Gastroesophageal sphincter (tissue), 4 donors: ENCODE measurements at regions not wholly inside any gene's neighbourhood (a gene's known extent, or its start where the extent isn't known, plus 50 kb on each side); places are given as distances from the start of the nearest gene placed in this dataset.

ENCODE experiments used
- ATAC-seq: fragments of 150-250 bp; one replicate; pipeline ENCODE4 v1.9.1; 2016; ENCODE audit warnings: mild to moderate bottlenecking, moderate library complexity
- H3K27ac ChIP-seq, 4 donors: fragments of 200-600 bp; sonication (generic) in 3 of 4; 1 replicate in 3 of 4; 2 replicates in 1 of 4; pipeline ENCODE4 v1.5.1; 2016 to 2019
- H3K27me3 ChIP-seq: fragments of 200-600 bp; sonication (generic); one replicate; pipeline ENCODE4 v1.5.1; 2019
- H3K36me3 ChIP-seq, 2 donors: fragments of 200-600 bp; sonication (generic); one replicate each; pipeline ENCODE4 v1.5.1; 2019; ENCODE audit warnings: control low read depth in 1 of 2
- H3K4me1 ChIP-seq, 3 donors: fragments of 200-600 bp; sonication (generic); 1 replicate in 2 of 3; 2 replicates in 1 of 3; pipeline ENCODE4 v1.5.1; 2016 to 2019; ENCODE audit warnings: control low read depth in 2 of 3
- H3K4me3 ChIP-seq, 2 donors: fragments of 200-600 bp; sonication (generic); one replicate each; pipeline ENCODE4 v1.5.1; 2019; ENCODE audit warnings: mild to moderate bottlenecking in 1 of 2, moderate library complexity in 1 of 2
- H3K9me3 ChIP-seq, 3 donors: fragments of 200-600 bp; sonication (generic); one replicate each; pipeline ENCODE4 v1.5.1; 2017 to 2019; ENCODE audit warnings: control low read depth in 2 of 3
- EP300 ChIP-seq: sonication (generic); formaldehyde crosslinking; IDR thresholded peaks from one replicate; pipeline ENCODE4 v1.6.1; 2017; ENCODE audit warnings: antibody characterized with exemption, mild to moderate bottlenecking
- POLR2A ChIP-seq, 2 donors: fragments of 450-650 bp; IDR thresholded peaks; one replicate each; pipeline ENCODE4 v1.6.1; 2017; ENCODE audit warnings: antibody characterized with exemption in 2 of 2, mild to moderate bottlenecking in 2 of 2, moderate library complexity in 1 of 2
- POLR2AphosphoS5 ChIP-seq: sonication (generic); formaldehyde crosslinking; IDR thresholded peaks from one replicate; pipeline ENCODE4 v1.6.1; 2017; ENCODE audit warnings: antibody characterized with exemption
- WGBS, 2 donors: methylation state at CpG; one replicate each; pipeline ENCODE4 v1.1.5; 2018; ENCODE audit warnings: low coverage in 1 of 2; 5-methylcytosine and 5-hydroxymethylcytosine counted together
- TF ChIP-seq, protein P1 (sequence below), 4 experiments: fragments of 200-600 bp in 2 of 4; fragments of 450-650 bp in 2 of 4; sonication (generic) in 1 of 4; IDR thresholded peaks; one replicate each; pipeline ENCODE4 v1.5.1; 2017 to 2019; ENCODE audit warnings: antibody characterized with exemption in 4 of 4, mild to moderate bottlenecking in 2 of 4, moderate library complexity in 2 of 4

DNA sequence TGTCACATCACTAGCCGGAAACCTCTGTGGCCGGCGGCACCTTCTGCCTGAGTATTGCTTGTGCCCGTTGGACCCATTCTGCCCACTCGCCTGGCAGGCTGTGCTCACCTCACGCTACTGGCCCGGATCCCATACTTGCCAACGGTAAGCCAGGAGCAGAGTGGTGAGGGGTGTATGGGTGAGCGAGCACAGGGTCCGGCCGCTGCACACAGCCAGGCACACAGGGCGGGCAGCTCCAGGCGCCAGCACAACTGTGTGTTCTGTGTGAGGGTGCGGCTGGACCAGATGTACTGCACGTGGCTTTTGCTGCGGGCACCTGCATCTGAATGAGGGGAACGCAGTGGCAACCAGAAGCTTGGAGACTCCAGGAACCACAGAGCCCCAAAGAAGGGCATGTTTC is 455.7 kb downstream of the CDH8 start:
- H3K27ac ChIP-seq: no peak overlapping the region
- no peaks in the 10 kb centered on the region for H3K9me3 ChIP-seq
- WGBS, 2 donors: 93% methylated on average over 5 of the region's 17 CpGs; no CpG with 5 or more reads in 1 of the 2 donors
- no peaks in the 10 kb centered on the region for H3K36me3 ChIP-seq
- H3K27me3 ChIP-seq: no peaks in the 10 kb centered on the region
- H3K4me3 ChIP-seq: no peak overlapping the region
- no peaks in the 10 kb centered on the region for H3K4me1 ChIP-seq
- ATAC-seq: no peak
- TF ChIP-seq EP300 (no peak), POLR2A (IDR thresholded peaks at IDR 0.05) (no peak), POLR2AphosphoS5 (no peak)
- TF ChIP-seq, protein P1, sequence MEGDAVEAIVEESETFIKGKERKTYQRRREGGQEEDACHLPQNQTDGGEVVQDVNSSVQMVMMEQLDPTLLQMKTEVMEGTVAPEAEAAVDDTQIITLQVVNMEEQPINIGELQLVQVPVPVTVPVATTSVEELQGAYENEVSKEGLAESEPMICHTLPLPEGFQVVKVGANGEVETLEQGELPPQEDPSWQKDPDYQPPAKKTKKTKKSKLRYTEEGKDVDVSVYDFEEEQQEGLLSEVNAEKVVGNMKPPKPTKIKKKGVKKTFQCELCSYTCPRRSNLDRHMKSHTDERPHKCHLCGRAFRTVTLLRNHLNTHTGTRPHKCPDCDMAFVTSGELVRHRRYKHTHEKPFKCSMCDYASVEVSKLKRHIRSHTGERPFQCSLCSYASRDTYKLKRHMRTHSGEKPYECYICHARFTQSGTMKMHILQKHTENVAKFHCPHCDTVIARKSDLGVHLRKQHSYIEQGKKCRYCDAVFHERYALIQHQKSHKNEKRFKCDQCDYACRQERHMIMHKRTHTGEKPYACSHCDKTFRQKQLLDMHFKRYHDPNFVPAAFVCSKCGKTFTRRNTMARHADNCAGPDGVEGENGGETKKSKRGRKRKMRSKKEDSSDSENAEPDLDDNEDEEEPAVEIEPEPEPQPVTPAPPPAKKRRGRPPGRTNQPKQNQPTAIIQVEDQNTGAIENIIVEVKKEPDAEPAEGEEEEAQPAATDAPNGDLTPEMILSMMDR (IDR thresholded peaks at IDR 0.05): no peak

DNA sequence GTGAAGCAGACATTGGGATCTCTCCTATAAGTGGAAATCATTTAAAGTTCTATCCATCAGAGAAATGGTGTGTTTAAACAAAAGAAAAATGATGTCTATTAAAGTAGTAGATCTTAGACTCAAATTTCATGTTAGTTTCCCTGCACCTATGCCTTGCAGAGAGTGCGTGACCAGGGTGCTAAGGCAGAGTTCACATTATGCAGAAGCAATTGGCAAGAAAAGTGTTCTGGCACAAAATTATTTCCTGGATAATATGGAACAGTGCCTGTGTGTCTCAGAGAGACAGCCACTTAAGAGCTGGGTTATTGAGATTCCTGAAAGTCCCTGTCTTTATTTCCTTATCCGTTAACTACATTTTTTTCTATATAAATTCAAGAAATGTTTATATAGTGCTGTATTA is 457.0 kb downstream of the CDH8 start:
- no peaks in the 10 kb centered on the region for H3K36me3 ChIP-seq
- H3K9me3 ChIP-seq: no peaks in the 10 kb centered on the region
- 57 to 61% methylated on average over 2 of the region's 2 CpGs for WGBS, 2 donors
- TF ChIP-seq, protein P1 (IDR thresholded peaks at IDR 0.05): no peak
- TF ChIP-seq POLR2A (IDR thresholded peaks at IDR 0.05): no peak
- TF ChIP-seq POLR2AphosphoS5: no peak
- no peak for TF ChIP-seq EP300
- H3K4me3 ChIP-seq: no peak overlapping the region
- H3K4me1 ChIP-seq: no peaks in the 10 kb centered on the region
- H3K27ac ChIP-seq: no peak overlapping the region
- no peaks in the 10 kb centered on the region for H3K27me3 ChIP-seq
- no peak for ATAC-seq

DNA sequence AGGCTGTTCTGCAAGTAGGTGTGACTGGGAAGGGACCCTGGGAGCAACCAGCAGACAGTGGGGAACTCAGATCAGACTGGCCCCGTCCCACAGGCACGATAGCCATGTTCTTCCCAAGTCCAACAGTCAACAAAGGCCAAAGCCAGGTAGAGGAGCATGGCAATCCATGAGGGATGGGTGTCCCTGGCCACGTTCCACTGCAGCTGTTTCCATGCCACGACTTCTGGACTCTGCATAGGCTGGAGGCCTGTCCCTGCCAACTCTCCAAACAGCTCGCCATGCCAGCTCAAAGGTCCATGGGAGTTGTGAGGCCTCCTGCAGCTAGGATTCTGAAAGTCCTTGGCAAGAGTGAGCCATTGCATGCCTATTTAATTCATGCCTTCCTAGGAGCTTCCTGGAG is 459.8 kb downstream of the CDH8 start:
- 100% methylated on average over 1 to 2 of the region's 5 CpGs for WGBS, 2 donors
- TF ChIP-seq, protein P1 (IDR thresholded peaks at IDR 0.05): no peak
- Histone ChIP-seq H3K4me1 (no peaks in the 10 kb centered on the region), H3K27me3 (no peaks in the 10 kb centered on the region), H3K36me3 (no peaks in the 10 kb centered on the region), H3K4me3 (no peak overlapping the region), H3K27ac (no peak overlapping the region), H3K9me3 (no peaks in the 10 kb centered on the region)
- ATAC-seq: no peak

DNA sequence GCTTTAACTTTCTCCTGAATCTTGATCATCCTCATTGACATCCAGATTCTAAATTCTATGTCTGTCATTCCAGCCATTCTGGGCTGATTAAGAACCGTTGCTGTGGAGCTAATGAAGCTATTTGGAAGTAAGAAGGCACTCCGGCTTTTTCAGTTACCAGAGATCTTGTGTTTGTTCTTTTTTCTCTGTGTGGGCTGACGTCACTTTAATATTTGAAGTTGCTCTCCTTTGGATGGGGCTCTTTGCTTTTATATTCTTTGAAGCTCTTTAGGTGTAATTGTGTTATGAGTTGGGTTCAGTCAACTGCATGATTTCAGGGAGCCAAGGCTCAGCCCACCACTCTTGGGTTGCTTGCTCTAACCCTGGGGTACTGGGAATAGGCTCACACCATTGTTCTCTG is 460.6 kb downstream of the CDH8 start:
- Histone ChIP-seq H3K27me3 (no peaks in the 10 kb centered on the region), H3K27ac (no peak overlapping the region), H3K4me1 (no peaks in the 10 kb centered on the region), H3K9me3 (no peaks in the 10 kb centered on the region), H3K36me3 (no peaks in the 10 kb centered on the region), H3K4me3 (no peak overlapping the region)
- TF ChIP-seq EP300: no peak
- TF ChIP-seq POLR2AphosphoS5: no peak
- TF ChIP-seq, protein P1 (IDR thresholded peaks at IDR 0.05): no peak
- no peak for TF ChIP-seq POLR2A (IDR thresholded peaks at IDR 0.05)
- ATAC-seq: no peak
- 79 to 100% methylated on average over 2 of the region's 3 CpGs for WGBS, 2 donors

DNA sequence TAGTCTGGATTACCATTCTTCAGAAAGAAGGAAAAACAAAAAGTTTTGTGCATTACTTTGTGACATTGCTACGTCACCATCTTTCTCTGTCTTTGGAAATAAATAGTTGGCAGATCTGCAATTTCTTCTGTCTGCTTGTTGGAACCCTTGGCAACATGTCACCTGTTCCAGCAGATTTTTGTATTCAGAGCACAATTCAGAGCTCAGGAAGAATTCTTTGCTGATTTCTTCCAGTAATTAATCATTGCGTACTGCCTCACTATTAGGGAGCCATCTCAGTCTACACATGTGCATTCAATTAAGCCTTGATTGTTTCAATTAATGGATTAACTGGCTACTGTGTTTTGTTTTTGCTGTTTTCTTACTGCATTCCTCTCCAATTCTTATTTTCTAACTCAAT is 467.2 kb downstream of the CDH8 start:
- no peaks in the 10 kb centered on the region for H3K36me3 ChIP-seq
- WGBS, 2 donors: 57 to 83% methylated on average over 2 of the region's 2 CpGs
- H3K4me1 ChIP-seq: no peaks in the 10 kb centered on the region
- no peaks in the 10 kb centered on the region for H3K27me3 ChIP-seq
- H3K9me3 ChIP-seq: no peaks in the 10 kb centered on the region
- no peak overlapping the region for H3K27ac ChIP-seq
- H3K4me3 ChIP-seq: no peak overlapping the region
- no peak for TF ChIP-seq POLR2A (IDR thresholded peaks at IDR 0.05)
- TF ChIP-seq EP300: no peak
- ATAC-seq: no peak

DNA sequence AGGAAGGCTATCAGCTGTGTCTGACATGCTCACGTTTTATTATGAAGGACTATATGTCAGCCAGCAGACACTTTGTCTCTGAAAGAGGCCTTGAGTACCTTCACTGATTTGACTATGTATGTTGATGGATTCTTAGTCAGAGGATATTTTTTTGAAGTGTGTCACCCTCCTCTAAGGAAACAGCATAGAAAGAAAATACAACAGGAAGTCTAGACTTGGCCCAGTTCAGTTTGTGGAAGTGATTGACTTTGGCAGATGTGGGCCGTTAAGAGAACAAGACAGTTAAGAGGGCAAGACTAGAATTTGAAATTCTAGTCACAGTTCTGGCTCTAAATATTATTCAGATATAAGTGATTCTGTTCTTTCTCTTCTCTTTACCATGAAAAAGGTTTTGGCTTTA is 471.5 kb downstream of the CDH8 start:
- ATAC-seq: no peak
- Histone ChIP-seq H3K36me3 (no peaks in the 10 kb centered on the region), H3K4me3 (no peak overlapping the region), H3K9me3 (no peaks in the 10 kb centered on the region), H3K27ac (no peak overlapping the region), H3K4me1 (no peaks in the 10 kb centered on the region), H3K27me3 (no peaks in the 10 kb centered on the region)
- no peak for TF ChIP-seq EP300
- TF ChIP-seq, protein P1 (IDR thresholded peaks at IDR 0.05): no peak
- TF ChIP-seq POLR2AphosphoS5: no peak
- no peak for TF ChIP-seq POLR2A (IDR thresholded peaks at IDR 0.05)
- 36 to 44% methylated on average over 2 of the region's 2 CpGs for WGBS, 2 donors
